Neural cell (in vitro differentiated cells): ENCODE measurements at regions not wholly inside any gene's neighbourhood (a gene's known extent, or its start where the extent isn't known, plus 50 kb on each side); places are given as distances from the start of the nearest gene placed in this dataset.

Experiments used
- EP300 ChIP-seq: fragments of 450-650 bp; conservative IDR thresholded peaks from 2 replicates; pipeline ENCODE4 v1.6.1; 2014; ENCODE audit warnings: antibody characterized with exemption, mild to moderate bottlenecking, moderate library complexity; ENCODE audit not compliant: poor library complexity, severe bottlenecking
- POLR2AphosphoS5 ChIP-seq: IDR thresholded peaks from 2 replicates; pipeline ENCODE4 v1.6.1; 2012
- RAD21 ChIP-seq: fragments of 450-650 bp; conservative IDR thresholded peaks from 2 replicates; pipeline ENCODE4 v1.6.1; 2014; ENCODE audit warnings: antibody characterized with exemption, mild to moderate bottlenecking, moderate library complexity
- SMC3 ChIP-seq: fragments of 450-650 bp; conservative IDR thresholded peaks from 2 replicates; pipeline ENCODE4 v1.6.1; 2014; ENCODE audit warnings: antibody characterized with exemption, mild to moderate bottlenecking, moderate library complexity; ENCODE audit not compliant: poor library complexity
- TAF1 ChIP-seq: IDR thresholded peaks from 2 replicates; pipeline ENCODE4 v1.6.1; 2012; ENCODE audit warnings: low read depth
- TF ChIP-seq, protein P1 (sequence below): fragments of 450-650 bp; IDR thresholded peaks from 2 replicates; pipeline ENCODE4 v1.5.1; 2014; ENCODE audit warnings: antibody characterized with exemption, mild to moderate bottlenecking, moderate library complexity; ENCODE audit not compliant: poor library complexity, severe bottlenecking
- TF ChIP-seq, protein P2 (sequence below): IDR thresholded peaks from 2 replicates; pipeline ENCODE4 v1.6.1; 2012; ENCODE audit warnings: borderline replicate concordance

DNA sequence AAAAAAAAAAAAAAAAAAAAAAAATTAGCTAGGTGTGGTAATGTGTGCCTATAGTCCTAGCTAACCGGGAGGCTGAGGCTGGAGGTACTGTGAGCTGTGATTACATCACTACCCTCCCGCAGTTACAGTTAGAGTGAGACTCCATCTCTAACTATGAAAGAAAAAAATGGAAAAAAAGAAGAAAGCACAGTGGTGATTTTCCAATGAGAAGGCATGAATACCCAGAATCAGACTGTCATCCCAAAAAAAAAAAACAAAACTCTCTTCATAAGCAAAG lies 269.9 kb upstream of the MKLN1 start:
- TF ChIP-seq, protein P1, sequence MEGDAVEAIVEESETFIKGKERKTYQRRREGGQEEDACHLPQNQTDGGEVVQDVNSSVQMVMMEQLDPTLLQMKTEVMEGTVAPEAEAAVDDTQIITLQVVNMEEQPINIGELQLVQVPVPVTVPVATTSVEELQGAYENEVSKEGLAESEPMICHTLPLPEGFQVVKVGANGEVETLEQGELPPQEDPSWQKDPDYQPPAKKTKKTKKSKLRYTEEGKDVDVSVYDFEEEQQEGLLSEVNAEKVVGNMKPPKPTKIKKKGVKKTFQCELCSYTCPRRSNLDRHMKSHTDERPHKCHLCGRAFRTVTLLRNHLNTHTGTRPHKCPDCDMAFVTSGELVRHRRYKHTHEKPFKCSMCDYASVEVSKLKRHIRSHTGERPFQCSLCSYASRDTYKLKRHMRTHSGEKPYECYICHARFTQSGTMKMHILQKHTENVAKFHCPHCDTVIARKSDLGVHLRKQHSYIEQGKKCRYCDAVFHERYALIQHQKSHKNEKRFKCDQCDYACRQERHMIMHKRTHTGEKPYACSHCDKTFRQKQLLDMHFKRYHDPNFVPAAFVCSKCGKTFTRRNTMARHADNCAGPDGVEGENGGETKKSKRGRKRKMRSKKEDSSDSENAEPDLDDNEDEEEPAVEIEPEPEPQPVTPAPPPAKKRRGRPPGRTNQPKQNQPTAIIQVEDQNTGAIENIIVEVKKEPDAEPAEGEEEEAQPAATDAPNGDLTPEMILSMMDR = no peak
- no peak for TF ChIP-seq EP300
- TF ChIP-seq, protein P2, sequence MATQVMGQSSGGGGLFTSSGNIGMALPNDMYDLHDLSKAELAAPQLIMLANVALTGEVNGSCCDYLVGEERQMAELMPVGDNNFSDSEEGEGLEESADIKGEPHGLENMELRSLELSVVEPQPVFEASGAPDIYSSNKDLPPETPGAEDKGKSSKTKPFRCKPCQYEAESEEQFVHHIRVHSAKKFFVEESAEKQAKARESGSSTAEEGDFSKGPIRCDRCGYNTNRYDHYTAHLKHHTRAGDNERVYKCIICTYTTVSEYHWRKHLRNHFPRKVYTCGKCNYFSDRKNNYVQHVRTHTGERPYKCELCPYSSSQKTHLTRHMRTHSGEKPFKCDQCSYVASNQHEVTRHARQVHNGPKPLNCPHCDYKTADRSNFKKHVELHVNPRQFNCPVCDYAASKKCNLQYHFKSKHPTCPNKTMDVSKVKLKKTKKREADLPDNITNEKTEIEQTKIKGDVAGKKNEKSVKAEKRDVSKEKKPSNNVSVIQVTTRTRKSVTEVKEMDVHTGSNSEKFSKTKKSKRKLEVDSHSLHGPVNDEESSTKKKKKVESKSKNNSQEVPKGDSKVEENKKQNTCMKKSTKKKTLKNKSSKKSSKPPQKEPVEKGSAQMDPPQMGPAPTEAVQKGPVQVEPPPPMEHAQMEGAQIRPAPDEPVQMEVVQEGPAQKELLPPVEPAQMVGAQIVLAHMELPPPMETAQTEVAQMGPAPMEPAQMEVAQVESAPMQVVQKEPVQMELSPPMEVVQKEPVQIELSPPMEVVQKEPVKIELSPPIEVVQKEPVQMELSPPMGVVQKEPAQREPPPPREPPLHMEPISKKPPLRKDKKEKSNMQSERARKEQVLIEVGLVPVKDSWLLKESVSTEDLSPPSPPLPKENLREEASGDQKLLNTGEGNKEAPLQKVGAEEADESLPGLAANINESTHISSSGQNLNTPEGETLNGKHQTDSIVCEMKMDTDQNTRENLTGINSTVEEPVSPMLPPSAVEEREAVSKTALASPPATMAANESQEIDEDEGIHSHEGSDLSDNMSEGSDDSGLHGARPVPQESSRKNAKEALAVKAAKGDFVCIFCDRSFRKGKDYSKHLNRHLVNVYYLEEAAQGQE = no peak
- no peak for TF ChIP-seq POLR2AphosphoS5
- no peak for TF ChIP-seq TAF1
- no peak for TF ChIP-seq SMC3
- no peak for TF ChIP-seq RAD21
